ENCODE measurements at regions not wholly inside any gene's neighbourhood (a gene's known extent, or its start where the extent isn't known, plus 50 kb on each side); places are given as distances from the start of the nearest gene placed in this dataset.

DNA sequence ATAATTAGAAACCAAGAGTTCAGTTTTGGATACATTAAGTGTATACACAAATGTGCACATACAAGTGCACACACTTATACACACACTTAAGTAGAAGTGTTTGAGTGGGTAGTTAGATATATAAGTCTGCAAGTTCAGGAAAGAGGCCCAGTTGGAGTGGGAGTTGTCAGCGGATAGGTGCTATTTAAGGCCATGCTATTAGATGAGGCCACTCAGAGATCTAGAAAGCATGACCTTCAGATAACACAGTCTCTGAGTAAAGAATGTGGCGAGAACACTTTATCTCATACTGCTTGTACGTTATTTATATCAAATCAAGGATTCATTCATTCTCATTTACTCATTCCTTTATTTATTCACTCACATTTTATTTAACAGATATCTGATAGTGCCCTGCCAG is 206.2 kb downstream of the POSTN start:
- Histone ChIP-seq H3K27me3 (no peaks in the 10 kb centered on the region), H3K4me1 (no peaks in the 10 kb centered on the region), H3K9me3 (no peaks in the 10 kb centered on the region), H3K27ac (no peak overlapping the region), H3K36me3 (no peaks in the 10 kb centered on the region), H3K4me3 (no peak overlapping the region)
- intact Hi-C loops (cut with DNase I): no loop called here
- TF ChIP-seq, protein P1, sequence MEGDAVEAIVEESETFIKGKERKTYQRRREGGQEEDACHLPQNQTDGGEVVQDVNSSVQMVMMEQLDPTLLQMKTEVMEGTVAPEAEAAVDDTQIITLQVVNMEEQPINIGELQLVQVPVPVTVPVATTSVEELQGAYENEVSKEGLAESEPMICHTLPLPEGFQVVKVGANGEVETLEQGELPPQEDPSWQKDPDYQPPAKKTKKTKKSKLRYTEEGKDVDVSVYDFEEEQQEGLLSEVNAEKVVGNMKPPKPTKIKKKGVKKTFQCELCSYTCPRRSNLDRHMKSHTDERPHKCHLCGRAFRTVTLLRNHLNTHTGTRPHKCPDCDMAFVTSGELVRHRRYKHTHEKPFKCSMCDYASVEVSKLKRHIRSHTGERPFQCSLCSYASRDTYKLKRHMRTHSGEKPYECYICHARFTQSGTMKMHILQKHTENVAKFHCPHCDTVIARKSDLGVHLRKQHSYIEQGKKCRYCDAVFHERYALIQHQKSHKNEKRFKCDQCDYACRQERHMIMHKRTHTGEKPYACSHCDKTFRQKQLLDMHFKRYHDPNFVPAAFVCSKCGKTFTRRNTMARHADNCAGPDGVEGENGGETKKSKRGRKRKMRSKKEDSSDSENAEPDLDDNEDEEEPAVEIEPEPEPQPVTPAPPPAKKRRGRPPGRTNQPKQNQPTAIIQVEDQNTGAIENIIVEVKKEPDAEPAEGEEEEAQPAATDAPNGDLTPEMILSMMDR (IDR thresholded peaks at IDR 0.05): no peak
- no peak for TF ChIP-seq POLR2AphosphoS5 (IDR thresholded peaks at IDR 0.05)
- no peak for TF ChIP-seq POLR2A (IDR thresholded peaks at IDR 0.05)
- no peak for TF ChIP-seq EP300 (IDR thresholded peaks at IDR 0.05)
- WGBS, 2 donors: 74 to 84% methylated on average over 3 of the region's 3 CpGs
- DNase-seq: no peak

DNA sequence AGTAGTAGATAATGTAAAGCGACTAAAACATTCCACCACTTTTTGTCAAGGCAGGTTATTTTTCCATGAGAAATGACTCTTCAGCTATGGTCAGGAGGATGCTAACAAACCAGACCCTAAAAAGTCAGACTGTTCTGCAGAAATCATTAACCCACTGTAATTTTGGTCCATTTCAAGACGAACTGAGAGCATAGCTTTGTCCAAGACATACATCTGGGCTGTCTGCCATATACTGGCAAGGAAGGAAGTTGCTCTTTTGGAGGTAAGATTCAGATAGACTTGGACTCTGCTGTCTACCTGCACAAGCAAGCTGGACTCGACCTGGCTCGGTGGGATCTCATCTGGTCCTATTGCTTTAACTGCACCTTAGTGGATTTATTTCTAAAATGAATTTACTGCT is 207.8 kb downstream of the POSTN start:
- H3K36me3 ChIP-seq: no peaks in the 10 kb centered on the region
- no peaks in the 10 kb centered on the region for H3K4me1 ChIP-seq
- no peak overlapping the region for H3K4me3 ChIP-seq
- H3K9me3 ChIP-seq: no peaks in the 10 kb centered on the region
- no peak overlapping the region for H3K27ac ChIP-seq
- no peak for DNase-seq
- no peaks in the 10 kb centered on the region for H3K27me3 ChIP-seq
- intact Hi-C loops (cut with DNase I): no loop called here
- no peak for TF ChIP-seq POLR2A (IDR thresholded peaks at IDR 0.05)
- TF ChIP-seq, protein P1 (IDR thresholded peaks at IDR 0.05): no peak
- TF ChIP-seq POLR2AphosphoS5 (IDR thresholded peaks at IDR 0.05): no peak
- TF ChIP-seq EP300 (IDR thresholded peaks at IDR 0.05): no peak
- WGBS, 2 donors: 72 to 80% methylated on average over 4 of the region's 4 CpGs

DNA sequence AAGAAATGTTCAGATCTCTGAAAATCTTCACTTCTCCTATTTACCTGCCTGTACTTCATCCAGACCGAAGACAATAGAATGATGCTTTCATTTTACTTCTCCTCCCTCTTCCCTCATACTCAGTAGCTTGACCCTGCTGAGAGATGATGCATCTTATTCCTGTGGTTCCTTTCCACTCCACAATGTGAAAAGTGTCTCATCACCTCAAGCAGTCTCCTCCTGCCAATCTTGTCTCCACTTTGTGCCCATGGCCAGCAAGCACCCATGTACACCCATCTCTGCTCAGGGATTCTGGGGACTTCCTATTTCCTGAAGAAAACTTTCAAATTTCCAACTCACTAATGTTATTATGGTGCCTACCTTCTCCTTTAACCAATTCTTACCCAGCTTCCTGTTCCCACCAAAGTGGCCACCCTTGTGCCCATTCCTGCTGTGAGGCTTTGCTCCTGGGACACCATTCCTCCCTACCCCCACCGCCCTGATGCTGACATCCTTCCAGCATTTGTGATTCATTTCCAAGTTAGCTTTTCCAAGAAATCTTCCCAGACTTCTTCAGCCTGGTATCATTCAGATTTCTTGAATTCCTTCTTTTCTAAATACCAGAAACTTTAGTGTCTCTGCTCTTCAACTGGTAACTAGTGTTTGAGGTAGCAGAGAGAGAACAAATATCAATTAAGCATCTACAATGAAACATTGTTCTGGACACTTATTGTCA is 212.5 kb downstream of the POSTN start:
- DNase-seq: no peak
- 43 to 44% methylated on average over 2 of the region's 2 CpGs for WGBS, 2 donors
- TF ChIP-seq EP300 (IDR thresholded peaks at IDR 0.05): no peak
- TF ChIP-seq POLR2A (IDR thresholded peaks at IDR 0.05): no peak
- TF ChIP-seq POLR2AphosphoS5 (IDR thresholded peaks at IDR 0.05): no peak
- TF ChIP-seq, protein P1 (IDR thresholded peaks at IDR 0.05): no peak
- Histone ChIP-seq H3K4me3 (no peak overlapping the region), H3K36me3 (no peaks in the 10 kb centered on the region), H3K9me3 (no peaks in the 10 kb centered on the region), H3K27me3 (no peaks in the 10 kb centered on the region), H3K27ac (no peak overlapping the region), H3K4me1 (no peaks in the 10 kb centered on the region)
- intact Hi-C loops (cut with DNase I): no loop called here

DNA sequence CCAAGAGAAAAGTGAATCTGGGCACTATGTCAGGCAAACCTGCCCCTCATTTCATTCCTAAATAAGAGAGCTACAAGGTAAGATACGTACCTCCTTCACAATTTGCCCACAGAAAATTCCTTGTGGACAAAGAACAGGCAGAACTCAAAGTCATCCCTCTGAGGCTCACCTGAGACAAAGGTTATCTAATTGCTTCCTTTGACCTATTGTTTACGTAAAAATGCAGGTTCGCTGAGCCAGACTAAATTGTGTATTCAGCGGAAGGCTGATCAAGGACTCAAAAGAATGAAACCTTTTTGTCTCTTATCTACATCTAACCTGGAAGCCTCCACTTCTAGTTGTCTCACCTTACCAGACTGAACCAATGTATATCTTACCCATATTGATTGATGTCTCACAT is 213.3 kb downstream of the POSTN start:
- WGBS, 2 donors: 48 to 75% methylated on average over 4 of the region's 4 CpGs
- Histone ChIP-seq H3K4me3 (no peak overlapping the region), H3K9me3 (no peaks in the 10 kb centered on the region), H3K4me1 (no peaks in the 10 kb centered on the region), H3K27ac (no peak overlapping the region), H3K36me3 (no peaks in the 10 kb centered on the region), H3K27me3 (no peaks in the 10 kb centered on the region)
- DNase-seq: no peak
- TF ChIP-seq POLR2A (IDR thresholded peaks at IDR 0.05) (no peak), EP300 (IDR thresholded peaks at IDR 0.05) (no peak), POLR2AphosphoS5 (IDR thresholded peaks at IDR 0.05) (no peak)
- TF ChIP-seq, protein P1 (IDR thresholded peaks at IDR 0.05): no peak
- intact Hi-C loops (cut with DNase I): no loop called here

DNA sequence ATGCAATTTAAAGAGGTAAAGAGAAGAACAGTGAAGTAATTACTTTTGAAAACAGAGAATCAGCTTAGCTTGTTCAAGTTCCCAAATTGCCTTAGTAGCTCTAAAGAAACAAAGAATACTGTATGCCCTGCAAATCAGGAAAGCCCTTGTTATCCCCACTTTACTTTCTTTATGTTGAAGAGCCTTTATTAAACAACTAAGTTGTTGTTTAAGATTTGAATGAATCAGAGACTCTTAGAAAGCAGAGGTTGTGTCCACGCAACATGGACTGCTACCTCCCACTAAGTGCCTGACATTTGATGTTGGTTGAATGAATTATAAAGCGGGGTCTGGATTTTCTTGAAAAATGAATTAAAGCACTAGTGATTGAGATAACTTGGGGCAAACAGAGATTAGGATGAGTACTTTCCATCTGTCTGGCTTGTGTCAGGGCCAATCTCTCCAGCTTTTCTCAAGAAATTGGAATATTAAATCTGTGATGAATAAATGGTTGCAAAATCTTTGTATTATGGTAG is 214.7 kb downstream of the POSTN start:
- Histone ChIP-seq H3K4me1 (no peaks in the 10 kb centered on the region), H3K27me3 (no peaks in the 10 kb centered on the region), H3K36me3 (no peaks in the 10 kb centered on the region), H3K27ac (no peak overlapping the region), H3K9me3 (no peaks in the 10 kb centered on the region), H3K4me3 (no peak overlapping the region)
- no peak for DNase-seq
- TF ChIP-seq EP300 (IDR thresholded peaks at IDR 0.05) (no peak), POLR2AphosphoS5 (IDR thresholded peaks at IDR 0.05) (no peak), POLR2A (IDR thresholded peaks at IDR 0.05) (no peak)
- TF ChIP-seq, protein P1 (IDR thresholded peaks at IDR 0.05): no peak
- WGBS, 2 donors: 91 to 93% methylated on average over 2 of the region's 2 CpGs
- intact Hi-C loops (cut with DNase I): no loop called here

All from sigmoid colon (tissue), 6 donors.